Right atrium auricular region (tissue), 2 donors: ENCODE measurements at regions not wholly inside any gene's neighbourhood (a gene's known extent, or its start where the extent isn't known, plus 50 kb on each side); places are given as distances from the start of the nearest gene placed in this dataset.

ENCODE experiments used
- DNase-seq: peaks from one replicate; pipeline ENCODE4 v3.0.0-alpha.2; 2019; ENCODE audit warnings: low spot score
- H3K27ac ChIP-seq, 2 donors: fragments of 200-600 bp; sonication (generic); 1 replicate in 1 of 2; 2 replicates in 1 of 2; pipeline ENCODE4 v1.5.1; 2016 to 2019
- H3K27me3 ChIP-seq, 2 donors: fragments of 200-600 bp; sonication (generic); one replicate each; pipeline versions ENCODE4 v1.5.1 to v1.6.0; 2017 to 2019
- H3K36me3 ChIP-seq: fragments of 200-600 bp; sonication (generic); one replicate; pipeline ENCODE4 v1.5.1; 2016
- H3K4me1 ChIP-seq, 2 donors: fragments of 200-600 bp; sonication (generic); one replicate each; pipeline versions ENCODE4 v1.5.1 to v1.6.0; 2017 to 2019
- H3K4me3 ChIP-seq, 2 donors: fragments of 200-600 bp; sonication (generic); 1 replicate in 1 of 2; 2 replicates in 1 of 2; pipeline ENCODE4 v1.5.1; 2017 to 2019; ENCODE audit warnings: mild to moderate bottlenecking in 1 of 2, moderate library complexity in 1 of 2
- H3K9me3 ChIP-seq, 2 donors: fragments of 200-600 bp; sonication (generic); one replicate each; pipeline ENCODE4 v1.5.1; 2019
- TF ChIP-seq, protein P1 (sequence below), 2 donors: fragments of 200-600 bp; sonication (generic); IDR thresholded peaks; one replicate each; pipeline ENCODE4 v1.5.1; 2019; ENCODE audit warnings: antibody characterized with exemption in 2 of 2

DNA sequence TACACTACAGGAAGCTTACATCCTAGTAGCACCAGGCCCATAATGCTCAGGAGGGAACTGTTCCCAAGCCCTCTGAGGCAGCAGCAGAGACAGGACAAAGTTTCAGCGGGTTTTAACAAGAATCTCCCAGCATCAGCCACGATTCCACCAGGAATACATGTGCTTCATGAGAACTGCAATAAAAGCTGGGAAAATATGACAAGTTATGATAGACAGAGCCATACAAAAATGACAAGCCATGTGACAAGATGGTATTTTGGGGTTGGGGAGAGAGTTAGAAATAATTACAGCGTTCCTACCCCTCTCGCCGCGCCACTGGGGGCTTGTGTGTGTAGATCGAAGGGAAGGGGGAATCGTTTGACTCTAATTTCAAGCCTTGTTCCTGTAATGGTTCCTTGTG is 112.7 kb upstream of the CTBP2 start:
- H3K27ac ChIP-seq: no peak overlapping the region
- H3K4me1 ChIP-seq: no peaks in the 10 kb centered on the region
- H3K4me3 ChIP-seq: no peak overlapping the region
- no peak for DNase-seq
- H3K27me3 ChIP-seq: no peaks in the 10 kb centered on the region
- no peaks in the 10 kb centered on the region for H3K36me3 ChIP-seq
- TF ChIP-seq, protein P1, sequence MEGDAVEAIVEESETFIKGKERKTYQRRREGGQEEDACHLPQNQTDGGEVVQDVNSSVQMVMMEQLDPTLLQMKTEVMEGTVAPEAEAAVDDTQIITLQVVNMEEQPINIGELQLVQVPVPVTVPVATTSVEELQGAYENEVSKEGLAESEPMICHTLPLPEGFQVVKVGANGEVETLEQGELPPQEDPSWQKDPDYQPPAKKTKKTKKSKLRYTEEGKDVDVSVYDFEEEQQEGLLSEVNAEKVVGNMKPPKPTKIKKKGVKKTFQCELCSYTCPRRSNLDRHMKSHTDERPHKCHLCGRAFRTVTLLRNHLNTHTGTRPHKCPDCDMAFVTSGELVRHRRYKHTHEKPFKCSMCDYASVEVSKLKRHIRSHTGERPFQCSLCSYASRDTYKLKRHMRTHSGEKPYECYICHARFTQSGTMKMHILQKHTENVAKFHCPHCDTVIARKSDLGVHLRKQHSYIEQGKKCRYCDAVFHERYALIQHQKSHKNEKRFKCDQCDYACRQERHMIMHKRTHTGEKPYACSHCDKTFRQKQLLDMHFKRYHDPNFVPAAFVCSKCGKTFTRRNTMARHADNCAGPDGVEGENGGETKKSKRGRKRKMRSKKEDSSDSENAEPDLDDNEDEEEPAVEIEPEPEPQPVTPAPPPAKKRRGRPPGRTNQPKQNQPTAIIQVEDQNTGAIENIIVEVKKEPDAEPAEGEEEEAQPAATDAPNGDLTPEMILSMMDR (IDR thresholded peaks at IDR 0.05): no peak
- H3K9me3 ChIP-seq: peaks cover 0 to 16% of the 10 kb centered on the region in 2 donors

DNA sequence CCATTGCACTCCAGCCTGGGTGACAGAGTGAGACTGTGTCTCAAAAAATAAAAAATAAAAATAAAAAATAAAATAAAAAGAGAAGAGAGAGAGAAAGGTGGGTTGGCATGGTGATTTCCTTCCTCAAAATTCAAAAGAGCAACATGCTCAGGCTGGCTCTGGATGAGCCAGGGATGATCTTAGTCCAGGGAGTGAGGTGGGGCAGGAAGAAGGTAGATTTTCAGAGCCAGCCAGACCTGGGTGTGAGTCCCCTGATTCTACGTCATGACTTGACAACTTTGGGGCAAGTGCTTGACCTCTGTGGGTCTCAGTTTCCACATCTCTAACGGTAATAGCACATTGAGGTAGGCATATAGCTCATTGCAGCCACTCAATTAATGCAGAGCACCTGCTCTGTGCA is 109.4 kb upstream of the CTBP2 start:
- no peak overlapping the region for H3K4me3 ChIP-seq
- no peaks in the 10 kb centered on the region for H3K27me3 ChIP-seq
- H3K36me3 ChIP-seq: no peaks in the 10 kb centered on the region
- H3K4me1 ChIP-seq: no peaks in the 10 kb centered on the region
- no peak for DNase-seq
- no peak overlapping the region for H3K27ac ChIP-seq
- TF ChIP-seq, protein P1 (IDR thresholded peaks at IDR 0.05): no peak
- no peaks in the 10 kb centered on the region for H3K9me3 ChIP-seq

DNA sequence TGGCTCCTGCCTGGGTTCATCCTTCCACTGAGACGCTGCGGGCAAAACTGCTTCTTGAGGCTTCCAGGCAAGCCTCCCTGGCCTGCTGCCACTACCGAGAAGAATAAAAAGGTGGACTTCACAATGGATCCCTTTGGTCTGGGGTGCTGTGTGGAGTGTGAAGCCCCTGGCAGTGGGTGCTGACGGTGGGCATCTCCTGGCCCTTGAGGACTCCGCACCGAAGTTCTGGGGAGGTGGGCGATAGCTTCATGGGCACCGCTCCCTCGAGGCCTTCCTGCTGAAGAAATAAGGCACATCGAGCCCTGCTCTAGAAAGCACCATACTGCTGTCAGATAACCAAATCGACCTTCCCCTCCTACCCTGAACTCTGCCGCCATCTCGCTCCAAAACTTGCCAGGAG is 106.6 kb upstream of the CTBP2 start:
- TF ChIP-seq, protein P1 (IDR thresholded peaks at IDR 0.05): no peak
- no peaks in the 10 kb centered on the region for H3K27me3 ChIP-seq
- no peak overlapping the region for H3K4me3 ChIP-seq
- no peaks in the 10 kb centered on the region for H3K36me3 ChIP-seq
- peak; percentile 53 for DNase-seq
- H3K4me1 ChIP-seq: no peaks in the 10 kb centered on the region
- no peaks in the 10 kb centered on the region for H3K9me3 ChIP-seq
- H3K27ac ChIP-seq: no peak overlapping the region

DNA sequence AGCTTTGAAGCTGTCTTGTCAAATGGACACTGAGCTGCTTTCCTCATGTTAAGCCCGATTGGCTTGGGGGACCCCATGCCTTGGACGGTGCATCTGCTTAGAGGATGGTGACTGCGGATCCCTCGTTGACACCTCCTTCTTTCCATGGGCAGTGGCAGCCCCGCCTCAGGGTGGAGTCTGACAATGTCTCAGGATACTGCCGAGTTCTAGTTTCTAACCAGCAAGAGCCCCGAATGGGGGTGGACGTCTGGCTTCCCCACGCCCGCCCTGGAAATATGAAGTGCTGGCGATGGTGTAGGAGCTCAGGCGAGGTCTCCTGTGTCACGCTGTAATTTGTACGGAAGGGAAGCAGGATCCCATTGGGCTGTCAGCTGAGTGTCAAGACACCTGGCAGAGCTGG is 106.2 kb upstream of the CTBP2 start:
- TF ChIP-seq, protein P1 (IDR thresholded peaks at IDR 0.05): no peak

DNA sequence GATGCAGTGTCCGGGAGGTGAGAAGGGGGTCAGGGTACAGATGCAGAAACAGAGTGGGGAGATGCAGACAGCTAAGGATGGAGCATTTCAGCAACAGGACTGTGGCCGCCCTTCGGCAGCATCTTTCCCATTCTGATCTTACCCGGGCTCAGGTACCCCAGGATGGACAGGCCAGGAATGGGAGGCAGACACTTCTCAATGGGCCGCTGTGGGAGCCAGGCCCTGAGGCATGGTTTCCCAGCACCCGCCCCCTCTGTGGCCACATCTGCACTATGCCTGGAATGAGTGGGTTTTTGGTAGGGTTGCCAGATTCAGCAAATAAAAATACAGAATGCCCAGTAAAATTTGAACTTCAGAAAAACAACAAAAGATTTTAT is 105.2 kb upstream of the CTBP2 start:
- TF ChIP-seq, protein P1 (IDR thresholded peaks at IDR 0.05): no peak
- Histone ChIP-seq H3K36me3 (no peaks in the 10 kb centered on the region), H3K4me3 (no peak overlapping the region), H3K27ac (no peak overlapping the region), H3K27me3 (no peaks in the 10 kb centered on the region), H3K9me3 (no peaks in the 10 kb centered on the region), H3K4me1 (no peaks in the 10 kb centered on the region)
- DNase-seq: no peak

More for the DNA sequence above, 106.2 kb upstream of the CTBP2 start:
- DNase-seq: no peak
- H3K36me3 ChIP-seq: no peaks in the 10 kb centered on the region
- no peaks in the 10 kb centered on the region for H3K4me1 ChIP-seq
- no peak overlapping the region for H3K27ac ChIP-seq
- no peaks in the 10 kb centered on the region for H3K9me3 ChIP-seq
- no peaks in the 10 kb centered on the region for H3K27me3 ChIP-seq
- no peak overlapping the region for H3K4me3 ChIP-seq

DNA sequence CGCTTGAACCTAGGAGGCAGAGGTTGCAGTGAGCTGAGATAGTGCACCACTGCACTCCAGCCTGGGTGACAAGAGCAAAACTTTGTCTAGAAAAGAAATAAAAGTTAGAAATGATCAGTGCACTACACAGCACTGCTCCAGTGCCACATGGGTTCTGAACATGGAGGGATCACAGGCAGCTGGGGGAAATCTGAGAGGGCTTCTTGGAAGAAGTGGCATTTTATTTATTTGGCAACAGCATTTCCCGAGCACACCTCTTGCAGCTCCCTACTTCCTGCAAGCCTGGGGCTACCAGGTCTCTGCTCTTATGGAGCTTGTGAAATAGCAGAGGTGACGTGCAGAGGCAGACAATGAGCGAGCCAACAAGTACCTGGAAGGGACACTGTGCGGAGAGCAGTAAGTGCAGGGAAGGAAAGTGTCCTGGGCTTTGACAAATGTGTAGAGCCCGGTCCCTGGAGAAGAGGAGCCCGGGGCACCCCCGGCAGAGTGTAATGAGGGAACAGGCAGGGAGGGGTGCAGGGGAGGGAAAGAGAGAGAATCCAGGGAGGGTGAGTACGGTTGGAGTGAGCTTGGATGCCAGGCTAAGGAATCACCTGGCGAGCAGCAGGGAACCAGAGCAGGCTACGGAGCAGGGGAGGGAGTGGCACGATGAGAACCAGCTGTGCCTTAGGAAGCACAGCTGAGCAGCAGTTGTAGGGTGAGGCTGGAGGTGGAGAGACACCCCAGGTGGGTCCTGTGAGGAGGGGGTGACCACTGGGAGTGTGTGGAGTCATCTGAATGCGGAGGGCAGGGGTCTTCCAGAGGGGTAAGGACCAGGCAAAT is 104.6 kb upstream of the CTBP2 start:
- Histone ChIP-seq H3K4me1 (no peaks in the 10 kb centered on the region), H3K27me3 (no peaks in the 10 kb centered on the region), H3K9me3 (no peaks in the 10 kb centered on the region), H3K4me3 (no peak overlapping the region), H3K27ac (no peak overlapping the region), H3K36me3 (no peaks in the 10 kb centered on the region)
- TF ChIP-seq, protein P1 (IDR thresholded peaks at IDR 0.05): no peak
- no peak for DNase-seq
